ENCODE measurements at regions not wholly inside any gene's neighbourhood (a gene's known extent, or its start where the extent isn't known, plus 50 kb on each side); places are given as distances from the start of the nearest gene placed in this dataset.

DNA sequence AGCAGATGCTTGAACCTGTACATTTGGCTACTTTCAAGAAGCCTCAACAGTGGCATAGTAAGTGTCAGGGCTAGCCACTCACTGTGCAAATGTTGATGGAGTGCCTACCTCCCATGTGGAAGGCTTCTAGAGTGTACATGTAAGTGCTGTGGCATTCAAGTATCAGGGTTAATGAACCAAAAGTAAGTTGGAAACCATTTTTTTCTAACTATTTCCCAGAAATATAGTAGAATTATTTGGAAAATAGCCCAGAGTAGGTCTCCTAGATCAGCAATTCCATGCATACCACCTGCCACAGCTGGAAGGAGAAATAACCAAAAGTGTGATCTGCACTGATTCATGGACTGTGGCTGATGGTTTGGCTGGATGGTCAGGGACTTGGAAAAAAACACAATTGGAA is 53.3 kb downstream of the FOXD1 start:
- intact Hi-C loops (cut with DNase I): no loop called here

DNA sequence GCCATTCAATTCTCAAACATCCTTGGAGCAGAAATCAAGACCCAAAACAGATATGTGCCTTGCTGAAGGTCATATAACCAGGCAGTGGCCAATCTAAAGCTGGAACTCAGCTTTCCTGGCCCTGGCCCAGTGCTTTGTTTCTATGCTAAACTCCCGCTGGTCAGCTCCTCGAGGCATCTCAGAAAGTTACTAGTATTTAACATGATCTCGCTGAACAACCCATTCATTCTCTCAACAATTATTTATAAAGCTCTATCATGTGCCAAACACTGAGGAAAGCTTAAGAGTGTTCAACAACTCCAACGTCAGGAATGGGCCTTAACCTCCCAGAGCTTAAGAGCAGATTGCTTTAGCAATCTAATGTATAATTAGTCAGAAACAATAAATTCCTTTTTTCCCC is 54.0 kb downstream of the FOXD1 start:
- intact Hi-C loops (cut with DNase I): no loop called here
- DNase-seq (ENCODE audit: low spot score): no peak

More for the DNA sequence above, 53.3 kb downstream of the FOXD1 start:
- DNase-seq (ENCODE audit: low spot score): no peak

DNA sequence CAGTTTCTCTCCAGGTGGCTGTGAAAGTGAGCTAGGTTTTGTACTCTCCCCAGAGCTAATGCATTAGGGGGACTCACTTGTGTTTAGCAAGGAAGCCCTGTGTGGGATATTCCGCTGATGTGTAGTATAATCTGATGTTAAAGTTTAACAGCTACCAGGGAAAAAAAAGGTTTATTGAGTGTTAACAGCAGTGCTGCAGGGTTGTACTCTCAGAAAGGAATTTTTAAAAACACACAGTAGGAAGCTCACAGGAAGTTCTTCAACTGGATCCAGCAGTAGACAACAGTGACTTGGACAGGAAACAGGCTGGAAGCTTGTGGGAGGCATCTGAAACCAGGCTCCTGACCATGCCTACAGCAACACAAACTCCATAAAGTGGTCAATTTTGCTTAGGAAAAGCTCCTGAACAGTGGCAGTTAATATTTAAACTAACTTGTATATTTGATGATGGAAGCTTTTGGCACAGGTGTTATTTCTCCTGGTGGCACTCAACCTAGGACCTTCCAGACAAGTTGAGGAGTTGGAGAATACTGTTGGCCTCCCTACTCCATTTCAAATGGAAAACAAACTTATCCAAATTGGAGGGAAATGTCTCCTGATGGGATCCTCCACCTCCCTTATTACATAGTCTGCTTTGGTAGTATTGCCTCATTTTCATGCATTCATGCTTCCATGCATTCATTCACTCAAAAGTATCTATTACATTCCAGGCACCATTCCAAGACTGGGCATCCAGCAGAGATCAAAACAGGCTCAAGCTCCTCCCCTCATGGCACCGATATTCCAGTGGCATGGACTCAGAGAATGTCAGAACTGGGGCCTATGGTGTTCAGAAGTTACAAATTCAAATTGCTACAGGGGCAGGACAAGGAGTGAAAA is 54.7 kb downstream of the FOXD1 start:
- no peak for DNase-seq (ENCODE audit: low spot score)
- intact Hi-C loops (cut with DNase I): no loop called here

DNA sequence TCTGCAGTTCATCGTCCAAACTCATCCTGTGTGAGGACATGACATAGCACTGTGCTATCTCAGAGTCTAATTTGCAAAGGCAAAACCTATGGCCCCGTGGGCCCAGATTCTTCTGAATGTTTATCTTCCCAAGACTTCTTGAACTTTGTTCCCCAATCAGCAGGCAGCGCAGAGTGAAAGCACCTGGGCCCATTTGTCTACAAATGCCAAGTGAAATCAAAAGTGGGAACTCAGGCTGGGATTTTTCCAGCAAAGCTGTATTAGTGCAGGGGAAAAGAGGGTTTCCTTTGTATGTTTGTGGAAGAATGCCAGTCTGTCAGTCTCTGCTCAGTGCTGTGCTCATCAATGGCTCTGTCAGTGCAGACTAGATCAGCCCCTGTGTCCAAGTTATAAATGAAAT is 55.8 kb downstream of the FOXD1 start:
- DNase-seq (ENCODE audit: low spot score): no peak
- intact Hi-C loops (cut with DNase I): no loop called here

DNA sequence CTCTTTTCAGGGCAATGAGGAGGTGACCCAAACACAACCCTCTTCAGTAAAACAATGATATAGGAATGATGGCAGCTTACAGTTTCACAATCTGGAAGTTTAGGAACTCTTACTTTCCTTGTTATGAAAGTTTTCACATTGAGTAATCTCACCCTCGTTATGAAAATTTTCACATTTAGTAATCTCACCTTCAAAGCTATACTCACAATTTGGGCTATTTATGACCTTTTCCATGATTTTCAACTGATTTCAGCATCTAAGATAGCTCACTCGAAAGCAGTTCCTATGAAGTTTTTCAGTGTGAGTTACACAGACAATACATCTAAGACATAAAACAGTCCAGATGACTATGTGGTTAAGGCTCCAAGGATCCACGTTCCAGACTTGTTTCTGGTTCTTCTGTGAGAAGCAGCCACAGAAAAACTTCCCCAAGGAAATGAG is 57.1 kb downstream of the FOXD1 start:
- DNase-seq (ENCODE audit: low spot score): no peak
- intact Hi-C loops (cut with DNase I): no loop called here

DNA sequence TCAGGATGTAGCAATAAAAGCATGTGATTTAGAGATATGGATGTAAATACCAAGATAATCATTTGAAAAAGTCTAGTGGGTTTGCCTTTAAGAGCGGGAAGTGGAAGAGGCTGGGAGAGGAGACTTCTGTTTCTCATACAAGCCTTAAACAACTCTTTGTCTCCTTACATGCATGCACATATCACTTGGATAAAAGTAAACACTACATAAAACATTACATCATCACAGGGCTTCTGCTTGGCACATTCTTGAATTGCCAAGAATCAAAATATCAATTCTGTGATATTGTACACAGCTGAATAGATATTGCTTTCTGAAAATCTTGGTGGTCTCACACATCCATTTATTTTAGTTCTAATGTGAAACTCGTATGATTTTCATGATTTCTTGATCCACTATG is 57.6 kb downstream of the FOXD1 start:
- DNase-seq (ENCODE audit: low spot score): no peak
- intact Hi-C loops (cut with DNase I): no loop called here

DNA sequence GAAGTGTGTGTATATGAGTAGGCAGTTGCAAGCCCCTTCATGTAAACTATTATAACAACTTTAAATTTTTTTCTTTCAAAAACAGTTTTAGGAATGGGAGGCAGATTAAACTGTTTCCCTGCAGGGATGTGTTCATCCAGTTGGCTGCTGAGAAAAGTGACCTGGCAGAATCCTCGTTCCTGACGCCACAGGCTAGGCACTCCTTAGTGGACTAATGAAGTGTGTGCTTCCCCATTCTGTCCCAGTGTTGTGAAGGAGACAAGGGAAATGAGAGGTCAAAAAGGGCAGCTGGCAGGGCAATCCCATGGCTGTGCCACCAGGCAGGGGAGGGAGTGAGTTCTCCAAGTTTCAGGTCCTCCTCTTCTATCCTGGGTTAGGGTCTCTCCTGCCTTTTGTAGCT is 59.8 kb downstream of the FOXD1 start:
- no peak for DNase-seq (ENCODE audit: low spot score)
- intact Hi-C loops (cut with DNase I): no loop called here

DNA sequence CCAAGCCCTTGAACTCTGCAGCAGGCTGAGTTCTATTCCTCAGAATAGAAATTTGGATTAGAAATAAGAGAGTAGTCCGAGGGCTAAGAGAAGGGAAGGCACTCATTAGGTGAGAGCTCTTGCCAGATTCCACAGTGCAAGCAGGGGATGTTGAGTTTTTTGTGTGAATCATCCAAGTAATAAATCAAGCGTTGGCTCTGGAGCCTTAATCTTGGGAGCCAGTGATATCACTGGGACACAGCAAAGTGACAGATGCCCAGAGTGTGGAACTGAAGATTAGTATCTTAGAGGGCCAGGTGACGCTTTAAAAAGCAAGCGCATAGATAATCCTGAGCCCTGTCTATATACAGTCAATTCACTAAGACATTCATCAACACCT is 60.3 kb downstream of the FOXD1 start:
- intact Hi-C loops (cut with DNase I): no loop called here
- no peak for DNase-seq (ENCODE audit: low spot score)

DNA sequence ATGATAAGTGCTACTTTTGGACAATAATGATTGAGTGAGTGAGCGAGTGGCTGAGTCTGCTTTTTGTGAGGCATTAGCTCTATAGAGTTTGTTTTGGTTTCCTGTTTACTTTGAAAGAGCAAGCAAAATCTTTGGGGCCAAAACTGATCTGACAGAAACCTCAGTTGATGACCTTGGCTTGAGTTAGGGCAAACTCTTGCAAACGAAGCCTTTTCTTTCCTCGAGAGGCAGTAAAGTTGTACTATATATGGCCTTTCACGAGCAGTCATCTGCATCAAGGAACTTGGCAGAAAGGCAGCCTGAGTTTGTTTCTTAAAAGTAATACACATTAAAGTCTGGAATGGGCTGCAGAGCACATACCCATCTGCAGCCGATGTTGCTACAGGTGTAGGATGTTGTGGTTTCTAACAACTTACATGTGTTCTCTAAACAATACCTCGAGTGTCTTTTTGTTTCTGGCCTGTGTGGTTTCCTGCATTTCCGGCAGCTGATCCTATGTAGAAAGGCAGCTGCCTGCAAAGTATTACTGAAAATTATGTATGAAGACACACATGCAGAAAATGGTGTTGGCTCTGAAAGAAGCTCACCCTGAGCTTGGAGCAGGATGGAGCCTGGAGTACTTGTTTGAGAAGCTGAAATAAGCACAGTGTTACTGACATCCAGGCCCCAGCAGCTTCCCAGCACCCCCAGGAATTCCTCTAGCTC is 60.8 kb downstream of the FOXD1 start:
- no peak for DNase-seq (ENCODE audit: low spot score)
- intact Hi-C loops (cut with DNase I): no loop called here

DNA sequence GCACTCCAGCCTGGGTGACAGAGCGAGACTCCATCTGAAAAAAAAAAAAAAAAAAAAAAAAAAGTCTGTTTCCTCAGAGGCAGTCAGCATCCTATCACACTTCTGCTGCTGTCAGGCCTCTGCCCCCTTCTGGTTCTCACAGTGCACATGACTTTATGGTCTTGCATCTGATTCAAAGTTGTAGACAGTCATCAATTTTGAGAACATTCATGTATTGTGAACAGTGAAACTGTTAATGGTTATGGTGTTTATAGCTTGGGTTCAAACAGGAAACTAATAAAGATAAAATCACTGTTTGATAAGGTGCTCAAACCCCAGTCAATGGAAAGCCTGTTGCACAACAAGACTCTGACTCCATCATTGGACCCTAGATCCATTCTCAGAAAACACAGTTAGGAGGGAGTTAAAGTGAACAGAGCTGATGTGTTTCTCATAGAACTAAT is 61.4 kb downstream of the FOXD1 start:
- intact Hi-C loops (cut with DNase I): no loop called here
- DNase-seq (ENCODE audit: low spot score): no peak

DNA sequence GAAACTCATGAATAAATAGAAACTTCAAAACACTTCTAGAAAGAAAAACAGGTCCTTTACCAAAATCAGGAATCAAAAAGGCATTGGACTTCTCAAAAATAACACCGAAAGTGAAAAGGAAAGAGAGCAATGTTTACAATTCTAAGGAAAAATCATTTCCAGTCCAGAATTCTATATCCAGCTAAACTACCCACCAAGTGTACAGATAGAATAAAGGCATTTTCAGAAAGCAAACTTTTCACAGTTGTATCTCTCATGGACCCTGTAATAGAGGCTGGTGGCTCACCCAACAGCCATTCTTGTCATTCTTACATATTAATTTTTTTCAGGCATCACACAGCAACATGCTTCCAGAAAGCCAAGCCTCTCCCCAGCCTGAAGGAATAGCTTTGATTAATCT is 63.7 kb downstream of the FOXD1 start:
- intact Hi-C loops (cut with DNase I): no loop called here
- DNase-seq (ENCODE audit: low spot score): no peak

DNA sequence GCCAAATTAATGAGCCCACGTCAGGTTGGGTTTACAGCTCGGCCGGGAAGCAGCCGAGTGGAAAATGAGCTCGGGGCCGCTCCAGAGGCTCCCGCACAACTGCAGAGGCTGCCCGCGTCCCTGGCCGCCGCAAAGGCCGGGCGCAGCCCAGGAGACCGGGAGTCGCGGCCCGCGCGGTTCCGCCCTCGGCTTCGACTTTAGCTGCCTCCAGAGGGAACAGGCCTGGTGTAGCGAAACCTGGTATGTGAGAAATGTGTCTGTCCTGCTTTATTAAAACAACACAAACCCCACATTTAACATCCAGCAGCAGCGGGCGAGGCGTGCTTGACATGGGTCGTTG is 66.2 kb downstream of the FOXD1 start:
- intact Hi-C loops (cut with DNase I): no loop called here
- DNase-seq (ENCODE audit: low spot score): no peak

DNA sequence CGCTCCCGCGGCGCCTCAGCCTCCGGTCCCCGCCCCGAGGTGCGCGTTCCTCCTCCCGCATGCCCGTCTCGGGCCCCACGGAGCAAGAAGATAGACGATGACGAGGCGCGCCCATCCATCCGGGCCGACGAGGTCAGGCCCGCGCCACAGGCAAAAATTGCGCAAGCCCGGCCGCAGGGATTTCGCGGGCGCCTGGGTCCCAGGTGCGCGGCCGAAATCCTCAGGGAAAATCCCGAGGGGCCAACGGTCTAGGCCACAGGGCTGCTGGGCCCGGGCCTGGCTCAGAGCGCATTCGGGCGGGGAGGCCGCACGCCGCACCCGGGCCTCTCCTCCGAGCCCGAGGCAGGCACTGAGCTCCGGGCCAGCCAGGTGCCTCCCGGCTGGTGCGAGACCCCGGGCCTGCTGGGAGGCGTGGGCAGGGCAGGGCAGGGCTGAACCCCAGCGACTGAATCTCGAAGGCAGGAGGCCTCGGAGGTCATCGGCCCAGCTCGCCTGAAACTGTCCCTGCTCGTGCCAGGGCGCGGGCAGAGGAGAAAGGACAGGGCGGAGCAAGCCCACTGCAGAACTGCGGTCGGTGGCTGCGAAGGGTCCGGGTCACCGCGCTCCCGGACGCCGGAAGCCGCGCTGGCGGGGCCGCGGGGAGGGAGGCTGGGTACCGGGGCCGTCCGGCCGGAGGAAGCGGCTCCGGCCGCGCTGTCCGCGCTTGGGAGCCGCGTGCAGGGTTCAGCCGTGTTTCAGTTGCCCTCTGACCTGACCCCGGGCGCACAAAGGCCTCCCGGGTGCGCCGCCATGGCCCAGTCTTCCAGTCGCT is 66.8 kb downstream of the FOXD1 start:
- intact Hi-C loops (cut with DNase I): no loop called here
- no peak for DNase-seq (ENCODE audit: low spot score)

DNA sequence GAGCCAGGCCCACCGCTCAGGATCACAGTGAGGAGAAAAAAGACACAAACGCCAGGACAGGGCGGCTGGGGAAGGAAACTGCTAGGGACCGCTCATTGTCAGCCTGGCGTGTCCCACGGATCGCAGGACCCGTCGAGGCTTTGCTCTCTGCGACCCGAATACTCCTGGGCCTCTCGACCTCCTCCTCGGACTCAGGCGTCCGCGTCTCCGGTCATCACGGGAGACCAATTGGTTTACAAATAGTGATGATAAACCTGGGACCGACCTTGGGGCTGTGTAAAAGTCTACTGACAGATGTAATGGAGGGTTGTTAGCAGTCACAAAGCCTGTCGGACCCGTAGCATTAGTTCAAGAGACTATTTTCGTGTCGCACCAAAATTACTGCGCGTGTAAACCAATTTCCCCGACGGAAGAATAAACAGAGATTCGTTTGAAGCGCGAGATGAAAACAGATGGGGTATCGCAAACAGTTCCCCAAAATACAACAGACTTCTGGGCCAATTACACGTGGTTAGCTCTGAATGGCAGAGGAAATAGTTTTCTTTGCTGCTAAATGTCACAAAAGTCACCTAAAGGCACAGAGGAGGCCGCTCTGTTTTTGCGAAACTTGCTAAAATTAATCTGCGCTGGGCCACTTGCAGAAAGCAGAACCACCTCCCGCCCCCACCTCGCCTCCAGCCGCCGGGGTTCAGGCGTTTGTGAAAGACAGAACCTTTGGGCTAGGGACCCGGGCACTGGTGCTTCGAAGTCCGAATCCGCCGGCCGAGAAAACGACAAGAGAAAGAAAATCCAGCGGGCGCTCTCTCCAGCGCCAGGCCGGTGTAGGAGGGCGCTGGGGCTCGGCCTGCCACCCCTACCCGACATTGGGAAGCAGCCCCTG is 67.6 kb downstream of the FOXD1 start:
- no peak for DNase-seq (ENCODE audit: low spot score)
- intact Hi-C loops (cut with DNase I): no loop called here

DNA sequence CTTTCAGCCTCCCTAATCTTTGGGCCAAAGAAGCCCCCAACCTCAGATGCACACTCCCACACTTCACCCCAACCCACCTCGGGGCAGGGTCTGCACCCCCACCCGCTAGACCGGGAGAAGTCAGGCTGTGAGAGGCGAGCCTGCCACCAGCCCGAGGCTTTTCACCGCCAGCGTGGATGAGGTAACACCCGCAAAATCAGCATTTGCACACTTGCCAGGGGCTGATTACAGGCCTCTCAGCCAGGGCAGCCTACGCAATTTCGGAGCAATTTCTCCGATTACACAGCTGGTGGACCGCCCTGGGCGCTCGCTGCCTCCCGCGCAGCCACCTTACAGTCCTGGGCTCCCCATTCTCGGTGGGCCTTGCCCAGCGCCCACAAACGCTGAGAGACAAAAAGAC is 68.5 kb downstream of the FOXD1 start:
- no peak for DNase-seq (ENCODE audit: low spot score)
- intact Hi-C loops (cut with DNase I): no loop called here

DNA sequence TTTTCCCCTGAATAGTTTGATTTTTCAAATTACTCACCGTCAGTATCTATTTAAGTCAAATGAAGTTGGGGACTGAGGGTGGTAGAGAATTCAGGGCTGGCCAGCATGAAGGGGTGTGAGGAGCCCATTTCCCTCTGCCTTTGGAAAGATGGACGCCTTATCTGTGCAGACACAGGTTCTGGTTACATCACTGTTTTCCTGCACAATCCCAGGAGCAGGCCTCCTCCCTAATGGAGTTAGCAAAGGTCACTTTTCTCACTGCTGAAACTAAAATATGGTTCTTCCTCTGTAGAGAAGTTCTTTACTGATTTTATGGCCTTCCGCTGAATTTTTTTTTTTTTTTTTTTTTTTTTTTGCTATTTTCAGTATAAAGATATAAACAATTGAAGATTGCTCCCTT is 69.1 kb downstream of the FOXD1 start:
- intact Hi-C loops (cut with DNase I): no loop called here
- DNase-seq (ENCODE audit: low spot score): no peak

DNA sequence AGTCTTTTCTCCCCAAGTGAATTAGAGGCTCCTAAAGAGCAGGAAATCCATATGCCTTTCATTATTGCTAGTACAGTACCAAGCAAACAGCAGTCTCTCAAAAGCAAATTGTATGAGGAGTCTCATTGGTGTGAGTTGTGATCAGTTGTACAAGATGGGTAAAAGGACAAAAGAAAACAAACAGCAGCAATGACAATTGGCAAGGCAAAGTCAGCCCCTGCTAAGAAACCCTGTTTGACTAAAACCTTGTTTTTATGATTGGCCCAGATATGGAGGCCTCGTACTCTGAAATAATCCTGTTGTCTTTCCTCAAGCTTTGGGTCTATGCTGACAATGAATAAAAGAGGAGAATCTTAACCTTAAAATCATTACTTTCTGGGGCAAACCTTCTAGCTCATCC is 69.8 kb downstream of the FOXD1 start:
- DNase-seq (ENCODE audit: low spot score): no peak
- intact Hi-C loops (cut with DNase I): no loop called here

DNA sequence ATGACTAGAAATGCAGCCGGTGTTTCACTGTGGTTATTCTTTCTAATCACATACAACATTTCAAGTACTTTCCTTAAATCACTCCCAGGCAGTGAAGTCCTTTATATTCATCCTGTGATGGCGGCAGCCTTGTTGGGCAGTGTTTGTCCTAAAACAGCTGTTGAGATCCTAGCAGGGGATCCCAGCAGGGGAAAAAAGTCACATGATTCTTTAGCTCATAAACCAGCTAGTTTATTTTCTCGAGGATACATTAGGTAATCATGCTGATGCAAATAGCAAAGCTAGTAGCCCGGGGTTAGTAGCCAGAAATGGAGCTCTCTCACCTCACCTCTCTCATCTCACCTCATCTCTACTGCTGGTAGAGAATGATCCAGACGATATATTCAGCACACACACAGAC is 70.5 kb downstream of the FOXD1 start:
- no peak for DNase-seq (ENCODE audit: low spot score)

DNA sequence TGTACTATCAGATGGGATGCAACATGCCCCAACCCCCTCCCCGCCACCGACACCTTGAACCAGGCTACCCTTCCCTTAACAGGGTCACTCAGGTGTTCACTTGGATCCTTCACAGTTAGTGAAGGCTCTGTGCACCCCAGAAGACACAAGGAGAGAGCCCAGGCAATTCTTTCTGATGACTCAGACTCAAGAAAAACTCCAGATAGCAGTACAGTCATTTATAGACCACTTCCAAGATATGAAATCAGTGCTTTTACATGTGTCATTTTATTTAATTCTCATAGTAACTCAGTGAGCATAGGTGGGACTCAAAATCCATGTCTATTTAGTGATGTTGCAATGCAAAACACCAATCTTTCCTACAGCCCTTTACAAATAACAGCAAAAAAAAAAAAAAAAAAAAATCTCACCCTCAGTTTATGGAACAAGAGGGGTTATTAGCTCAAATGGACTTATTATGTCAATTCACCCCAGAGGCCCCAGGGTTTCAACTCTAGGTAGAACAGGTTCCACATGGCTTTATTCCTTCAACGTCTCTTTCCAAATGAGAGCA is 71.9 kb downstream of the FOXD1 start:
- intact Hi-C loops (cut with DNase I): no loop called here
- DNase-seq (ENCODE audit: low spot score): no peak

More for the DNA sequence above, 70.5 kb downstream of the FOXD1 start:
- intact Hi-C loops (cut with DNase I): no loop called here

Data from cardiac septum (tissue), 1 donor.